HG02970 (cell line): ENCODE measurements at regions not wholly inside any gene's neighbourhood (a gene's known extent, or its start where the extent isn't known, plus 50 kb on each side); places are given as distances from the start of the nearest gene placed in this dataset.
"Not testable (repeated sequence)": the region's sequence is repeated elsewhere in the genome, so short reads cannot be mapped to it uniquely, and the experiment has no call there.

Experiments
- ATAC-seq: cut with Tn5 transposase; IDR thresholded peaks from one replicate; pipeline ENCODE4 v1.9.1; 2021; ENCODE audit warnings: mild to moderate bottlenecking, moderate library complexity, moderate number of reproducible peaks; ENCODE audit not compliant: unreplicated experiment, low FRiP score

GRCh38 chr6:156425359-156426020, 351.7 kb upstream of the ARID1B start:
- no peak for ATAC-seq

GRCh38 chr6:156423829-156424228, 353.3 kb upstream of the ARID1B start:
- ATAC-seq = no peak

GRCh38 chr6:156423075-156423474, 354.1 kb upstream of the ARID1B start:
- no peak for ATAC-seq

GRCh38 chr6:156421933-156422332, 355.2 kb upstream of the ARID1B start:
- no peak for ATAC-seq

- ATAC-seq = not testable (repeated sequence)
Measured at GRCh38 chr6:156421301-156421700, 355.9 kb upstream of the ARID1B start.

GRCh38 chr6:156420172-156420993, 356.8 kb upstream of the ARID1B start:
- ATAC-seq = no peak

- no peak for ATAC-seq
Measured at GRCh38 chr6:156419594-156419993, 357.6 kb upstream of the ARID1B start.

- no peak for ATAC-seq
Measured at GRCh38 chr6:156418253-156418652, 358.9 kb upstream of the ARID1B start.

- no peak for ATAC-seq
Measured at GRCh38 chr6:156416391-156416790, 360.8 kb upstream of the ARID1B start.

- ATAC-seq = no peak
Measured at GRCh38 chr6:156413154-156413553, 364.0 kb upstream of the ARID1B start.

- no peak for ATAC-seq
Measured at GRCh38 chr6:156410649-156411048, 366.5 kb upstream of the ARID1B start.

- ATAC-seq = no peak
Measured at GRCh38 chr6:156408655-156409054, 368.5 kb upstream of the ARID1B start.

- ATAC-seq = no peak
Measured at GRCh38 chr6:156407334-156407733, 369.8 kb upstream of the ARID1B start.

- ATAC-seq = no peak
Measured at GRCh38 chr6:156406688-156407087, 370.5 kb upstream of the ARID1B start.

GRCh38 chr6:156406099-156406498, 371.1 kb upstream of the ARID1B start:
- ATAC-seq = no peak

GRCh38 chr6:156402628-156403027, 374.6 kb upstream of the ARID1B start:
- ATAC-seq = no peak

- ATAC-seq = no peak
Measured at GRCh38 chr6:156402227-156402626, 375.0 kb upstream of the ARID1B start.

- no peak for ATAC-seq
Measured at GRCh38 chr6:156400487-156400886, 376.7 kb upstream of the ARID1B start.

GRCh38 chr6:156398966-156399365, 378.2 kb upstream of the ARID1B start:
- no peak for ATAC-seq

- ATAC-seq = no peak
Measured at GRCh38 chr6:156398371-156398770, 378.8 kb upstream of the ARID1B start.

- no peak for ATAC-seq
Measured at GRCh38 chr6:156396791-156397418, 380.3 kb upstream of the ARID1B start.
